Common myeloid progenitor, CD34-positive (primary cell): ENCODE measurements at regions not wholly inside any gene's neighbourhood (a gene's known extent, or its start where the extent isn't known, plus 50 kb on each side); places are given as distances from the start of the nearest gene placed in this dataset.

Experiments used
- CTCF ChIA-PET: fragments of 350-600 bp; sonication (Branson Sonifier 250); formaldehyde crosslinking; loops from one replicate; lab custom pipeline; 2021; ENCODE audit warnings: antibody characterized with exemption; lab: Charles Lee
- POLR2A ChIA-PET: fragments of 350-600 bp; sonication (Branson Sonifier 250); formaldehyde crosslinking; loops from one replicate; lab custom pipeline; 2021; ENCODE audit warnings: antibody characterized with exemption; lab: Charles Lee
- DNase-seq, 3 donors: peaks; one replicate each; pipeline versions ENCODE4 v3.0.0 to v3.0.0-alpha.2; 2013
- H3K27ac ChIP-seq, 2 experiments: 1 replicate in 1 of 2; 2 replicates in 1 of 2; pipeline ENCODE4 v1.7.0; 2013; ENCODE audit warnings: inconsistent platforms in 2 of 2, low read length in 2 of 2, mild to moderate bottlenecking in 2 of 2, low read depth in 1 of 2, moderate library complexity in 1 of 2; ENCODE audit not compliant: severe bottlenecking in 2 of 2, insufficient read depth in 1 of 2, poor library complexity in 1 of 2
- H3K27me3 ChIP-seq, 5 experiments: replicated peaks in 2 of 5; 1 replicate in 3 of 5; 2 replicates in 2 of 5; pipeline versions ENCODE4 v1.6.1 to v1.7.0; 2013; ENCODE audit warnings: low read length in 4 of 5, mild to moderate bottlenecking in 2 of 5, moderate library complexity in 2 of 5, inconsistent platforms in 1 of 5; ENCODE audit not compliant: insufficient read depth in 5 of 5, control insufficient read depth in 4 of 5
- H3K36me3 ChIP-seq, 4 experiments: 1 replicate in 2 of 4; 2 replicates in 2 of 4; pipeline versions ENCODE4 v1.6.1 to v1.7.0; 2013; ENCODE audit warnings: low read length in 3 of 4, control low read depth in 1 of 4, mild to moderate bottlenecking in 1 of 4; ENCODE audit not compliant: control insufficient read depth in 4 of 4, insufficient read depth in 4 of 4
- H3K4me1 ChIP-seq, 4 experiments: 1 replicate in 3 of 4; 2 replicates in 1 of 4; pipeline versions ENCODE4 v1.6.1 to v1.7.1; 2013; ENCODE audit warnings: low read length in 3 of 4, mild to moderate bottlenecking in 3 of 4, control low read depth in 1 of 4, inconsistent platforms in 1 of 4, moderate library complexity in 1 of 4; ENCODE audit not compliant: control insufficient read depth in 4 of 4, insufficient read depth in 4 of 4; ENCODE audit errors: control extremely low read depth in 1 of 4
- H3K4me3 ChIP-seq, 7 experiments: 1 replicate in 4 of 7; 2 replicates in 3 of 7; pipeline versions ENCODE4 v1.5.1 to v1.7.0; 2013; ENCODE audit warnings: mild to moderate bottlenecking in 7 of 7, low read length in 6 of 7, moderate library complexity in 6 of 7, inconsistent platforms in 2 of 7, low read depth in 2 of 7, control low read depth in 1 of 7; ENCODE audit not compliant: insufficient read depth in 4 of 7, control insufficient read depth in 1 of 7; ENCODE audit errors: extremely low read depth in 1 of 7
- H3K9me3 ChIP-seq, 5 experiments: 1 replicate in 4 of 5; 2 replicates in 1 of 5; pipeline versions ENCODE4 v1.6.1 to v1.7.1; 2013; ENCODE audit warnings: low read length in 4 of 5, mild to moderate bottlenecking in 2 of 5, inconsistent platforms in 1 of 5, low read depth in 1 of 5, moderate library complexity in 1 of 5; ENCODE audit not compliant: control insufficient read depth in 4 of 5, insufficient read depth in 2 of 5; ENCODE audit errors: control extremely low read depth in 1 of 5
- WGBS: methylation state at CpG from one replicate; pipeline ENCODE4 v1.1.5; 2013; ENCODE audit not compliant: insufficient coverage; 5-methylcytosine and 5-hydroxymethylcytosine counted together

DNA sequence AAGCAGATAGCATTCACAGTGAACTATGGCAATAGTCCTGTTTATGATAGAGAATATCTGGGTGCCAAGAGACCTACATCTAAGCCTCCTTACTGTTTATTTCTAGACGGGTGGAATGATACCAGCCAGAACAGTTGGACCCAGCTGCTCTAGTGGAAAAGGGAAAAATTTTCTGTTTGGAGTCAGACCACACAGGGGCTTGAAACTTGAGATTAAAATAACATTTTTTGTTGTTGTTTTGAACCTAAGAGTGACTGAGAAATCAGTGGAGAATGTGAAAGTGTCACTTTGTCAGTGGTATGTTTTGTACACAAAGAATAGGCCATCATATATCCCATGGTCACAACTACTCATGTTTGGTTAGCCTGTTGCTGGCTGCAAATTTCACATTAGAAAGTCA is 105.7 kb downstream of the AGTR2 start:
- Histone ChIP-seq H3K4me3 (no peak overlapping the region), H3K27ac (no peak overlapping the region), H3K4me1 (no peaks in the 10 kb centered on the region), H3K27me3 (no peaks in the 10 kb centered on the region), H3K9me3 (no peaks in the 10 kb centered on the region), H3K36me3 (no peaks in the 10 kb centered on the region)
- no peak for DNase-seq
- ChIA-PET CTCF (no interaction called here), POLR2A (no interaction called here)
- 90% methylated on average over 1 of the region's 1 CpG for WGBS

DNA sequence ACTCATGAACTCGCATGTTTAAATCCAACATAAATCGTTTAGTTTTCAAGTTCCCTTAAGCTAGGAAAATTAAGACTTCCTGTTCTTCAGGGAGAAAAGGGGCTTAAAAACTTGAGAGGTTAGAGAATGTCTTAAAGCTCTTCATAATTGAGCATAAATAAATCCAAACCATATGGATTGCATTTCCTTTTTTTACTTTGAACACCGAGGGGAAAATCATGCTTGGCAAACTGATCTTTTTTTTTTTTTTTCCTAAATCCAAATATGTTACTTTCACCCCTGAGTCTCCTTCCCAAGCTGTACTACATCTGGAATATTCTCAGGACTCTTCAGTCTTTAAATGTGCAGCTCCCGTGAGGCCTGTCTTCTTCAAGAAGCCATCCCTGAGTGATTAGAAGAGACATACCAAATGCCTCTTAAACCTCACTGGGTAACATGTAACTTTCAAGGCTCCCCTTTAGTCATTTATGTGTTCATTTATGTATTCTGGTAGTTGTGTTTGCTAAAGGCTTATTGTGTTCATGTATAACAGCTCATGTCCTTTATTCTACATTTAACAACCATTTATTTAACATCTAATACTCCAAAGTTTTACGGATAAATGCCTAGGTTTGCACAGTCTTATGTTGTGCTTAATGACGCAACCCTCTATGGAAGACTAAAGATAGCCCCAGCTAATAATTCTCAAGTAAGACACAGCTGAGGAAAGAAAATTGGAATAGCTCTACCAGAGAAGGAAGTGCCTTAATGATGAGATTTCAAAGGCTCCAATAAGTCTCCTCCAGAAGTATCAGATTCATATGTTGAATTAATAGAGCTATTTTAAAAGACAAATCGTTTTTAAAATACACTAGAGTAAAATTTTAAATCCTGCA is 107.0 kb downstream of the AGTR2 start:
- H3K36me3 ChIP-seq: no peaks in the 10 kb centered on the region
- ChIA-PET CTCF (no interaction called here), POLR2A (no interaction called here)
- no peak overlapping the region for H3K4me3 ChIP-seq
- no peaks in the 10 kb centered on the region for H3K9me3 ChIP-seq
- 84% methylated on average over 3 of the region's 7 CpGs for WGBS
- H3K4me1 ChIP-seq: no peaks in the 10 kb centered on the region
- H3K27ac ChIP-seq: no peak overlapping the region
- DNase-seq: no peak
- no peaks in the 10 kb centered on the region for H3K27me3 ChIP-seq

DNA sequence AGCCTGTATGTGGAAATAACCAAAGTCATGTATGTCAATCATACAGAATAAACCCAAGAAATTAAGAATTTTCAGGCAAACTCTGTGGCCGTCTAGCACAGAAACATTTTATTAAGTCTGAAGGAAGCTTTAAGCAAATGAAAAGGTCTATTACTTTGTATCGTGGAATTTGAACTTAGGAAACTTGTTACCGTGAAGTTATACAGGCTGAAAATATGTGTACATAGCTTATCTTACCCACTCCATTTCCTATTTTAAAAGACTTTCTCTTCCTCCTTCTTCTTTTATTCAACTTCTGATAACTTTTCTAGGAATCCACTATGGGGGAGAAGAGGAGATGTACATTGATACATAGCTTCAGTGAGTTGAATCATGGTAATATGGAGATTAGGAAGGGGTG is 108.3 kb downstream of the AGTR2 start:
- WGBS: no CpG with 5 or more reads among the region's 3 CpGs
- H3K36me3 ChIP-seq: no peaks in the 10 kb centered on the region
- H3K4me1 ChIP-seq: no peaks in the 10 kb centered on the region
- H3K27ac ChIP-seq: no peak overlapping the region
- H3K9me3 ChIP-seq: no peaks in the 10 kb centered on the region
- no peaks in the 10 kb centered on the region for H3K27me3 ChIP-seq
- ChIA-PET POLR2A (no interaction called here), CTCF (no interaction called here)
- H3K4me3 ChIP-seq: no peak overlapping the region
- DNase-seq: no peak

DNA sequence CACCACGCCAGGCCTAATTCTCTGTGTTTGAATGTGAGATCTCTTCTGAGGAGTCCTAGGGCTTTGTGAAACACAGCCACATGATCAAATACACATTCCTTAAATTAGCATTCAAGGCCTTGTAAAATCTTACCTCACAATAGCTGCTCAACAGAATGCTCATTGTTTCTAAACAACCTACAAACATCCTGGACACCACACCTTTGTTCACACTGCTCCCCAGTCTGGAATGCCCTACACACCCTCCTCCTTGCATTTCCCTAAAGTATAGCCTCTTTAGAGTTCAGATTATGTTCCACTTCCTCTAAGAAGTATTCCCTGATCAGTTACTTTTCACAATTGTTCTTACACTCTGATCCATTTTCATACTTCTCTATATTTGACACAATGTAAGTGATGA is 110.6 kb downstream of the AGTR2 start:
- H3K4me1 ChIP-seq: no peaks in the 10 kb centered on the region
- H3K9me3 ChIP-seq: no peaks in the 10 kb centered on the region
- ChIA-PET POLR2A (no interaction called here), CTCF (no interaction called here)
- WGBS: no CpG with 5 or more reads among the region's 1 CpG
- no peaks in the 10 kb centered on the region for H3K36me3 ChIP-seq
- no peak for DNase-seq
- no peak overlapping the region for H3K4me3 ChIP-seq
- H3K27me3 ChIP-seq: no peaks in the 10 kb centered on the region
- H3K27ac ChIP-seq: no peak overlapping the region

DNA sequence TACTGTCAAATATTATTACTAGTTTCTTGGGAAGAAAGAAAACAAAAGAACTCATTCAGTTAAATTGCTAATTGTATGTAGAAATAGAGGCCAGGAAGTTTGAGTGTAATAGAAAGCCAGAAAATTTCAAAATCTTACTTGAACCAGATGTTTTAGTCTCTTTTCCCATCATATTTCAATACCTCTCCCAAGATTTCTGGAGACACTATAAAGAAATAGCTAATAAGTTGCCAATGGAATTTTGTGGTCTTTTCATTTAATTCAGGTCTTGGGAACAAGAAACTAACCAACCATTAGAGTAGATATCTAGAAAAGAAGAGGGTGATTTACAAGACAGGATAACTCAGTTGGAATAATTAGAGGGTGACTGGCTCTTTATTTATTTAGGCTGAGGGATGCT is 112.2 kb downstream of the AGTR2 start:
- Histone ChIP-seq H3K36me3 (no peaks in the 10 kb centered on the region), H3K4me3 (no peak overlapping the region), H3K4me1 (no peaks in the 10 kb centered on the region), H3K9me3 (no peaks in the 10 kb centered on the region), H3K27me3 (no peaks in the 10 kb centered on the region), H3K27ac (no peak overlapping the region)
- ChIA-PET CTCF (no interaction called here), POLR2A (no interaction called here)
- no peak for DNase-seq

DNA sequence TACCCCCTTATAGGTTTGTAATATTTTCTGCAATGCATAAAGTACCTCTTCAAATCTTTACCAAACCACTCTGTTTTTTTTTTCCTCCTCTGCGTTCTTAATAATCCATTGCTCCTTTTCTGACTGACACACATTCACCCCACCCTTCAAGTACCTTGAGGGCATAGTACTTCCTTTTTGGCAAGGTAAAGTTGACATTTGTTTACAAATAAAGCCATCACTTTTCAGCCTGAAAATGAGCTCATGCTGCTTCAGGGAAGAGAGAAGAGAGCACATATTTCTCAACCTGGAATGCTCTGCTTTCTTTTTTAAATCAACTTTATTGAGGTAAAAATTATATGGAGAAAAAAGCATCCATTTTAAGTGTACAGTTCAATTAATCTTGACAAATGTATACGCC is 113.9 kb downstream of the AGTR2 start:
- Histone ChIP-seq H3K27me3 (no peaks in the 10 kb centered on the region), H3K36me3 (no peaks in the 10 kb centered on the region), H3K27ac (no peak overlapping the region), H3K4me1 (no peaks in the 10 kb centered on the region), H3K9me3 (no peaks in the 10 kb centered on the region), H3K4me3 (no peak overlapping the region)
- ChIA-PET POLR2A (no interaction called here), CTCF (no interaction called here)
- 83% methylated on average over 1 of the region's 2 CpGs for whole genome bisulfite sequencing
- DNase-seq: no peak

GRCh38 chrX:116285501-116285900 is 115.0 kb downstream of the AGTR2 start:
- Histone ChIP-seq H3K9me3 (no peaks in the 10 kb centered on the region), H3K4me1 (no peaks in the 10 kb centered on the region), H3K27me3 (no peaks in the 10 kb centered on the region), H3K36me3 (no peaks in the 10 kb centered on the region), H3K4me3 (no peak overlapping the region), H3K27ac (no peak overlapping the region)
- POLR2A ChIA-PET: no interaction called here
- CTCF ChIA-PET: no interaction called here
- DNase-seq: no peak
